ENCODE measurements at regions not wholly inside any gene's neighbourhood (a gene's known extent, or its start where the extent isn't known, plus 50 kb on each side); places are given as distances from the start of the nearest gene placed in this dataset.
"Not testable (repeated sequence)": the region's sequence is repeated elsewhere in the genome, so short reads cannot be mapped to it uniquely, and the experiment has no call there.

DNA sequence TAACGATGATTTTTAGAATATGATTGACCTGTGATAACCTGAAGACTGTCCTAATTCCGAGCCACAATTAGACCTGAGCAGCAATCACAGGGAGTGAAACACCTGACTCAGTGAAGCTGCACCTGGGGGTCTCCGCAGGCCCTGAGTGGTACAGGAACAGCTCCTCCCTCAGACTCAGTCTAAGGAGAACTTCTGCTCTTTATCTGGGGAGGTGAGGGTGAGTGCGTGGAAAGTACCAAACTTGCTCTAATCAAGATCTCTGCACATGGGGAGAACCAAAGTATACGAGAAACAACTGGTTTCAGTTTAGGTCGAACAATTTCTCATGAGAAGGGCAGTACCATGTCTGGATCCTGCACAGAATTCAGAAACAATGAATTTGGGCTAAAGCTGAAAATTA lies 555.3 kb downstream of the TMEM121 start:
- H3K23me2 ChIP-seq (ENCODE audit: low read depth, low read length); H3K23ac ChIP-seq (ENCODE audit: insufficient read length); H3K36me3 ChIP-seq (ENCODE audit: control insufficient read depth in 2 of 4, insufficient read depth in 4 of 4, low read length in 3 of 4); H3K4me3 ChIP-seq (ENCODE audit: extremely low read depth in 1 of 4, insufficient read depth in 2 of 4, low read depth in 3 of 4, low read length in 4 of 4); H3K18ac ChIP-seq (ENCODE audit: extremely low read depth, low read length); H4K20me1 ChIP-seq (replicated peaks in 1 of 2; ENCODE audit: control insufficient read depth in 1 of 2, insufficient read depth in 2 of 2, low read length in 2 of 2); H2BK5ac ChIP-seq (ENCODE audit: low read depth, low read length); H3K4me2 ChIP-seq (ENCODE audit: insufficient read depth in 1 of 2, low read depth in 2 of 2, low read length in 2 of 2); H4K91ac ChIP-seq (replicated peaks; ENCODE audit: insufficient read length, low read length); H3K4me1 ChIP-seq (replicated peaks in 1 of 4; ENCODE audit: control insufficient read depth in 3 of 4, insufficient read depth in 4 of 4, low read length in 3 of 4); H3K79me2 ChIP-seq (ENCODE audit: control insufficient read depth in 1 of 2, insufficient read depth in 2 of 2, low read length in 2 of 2); H2BK12ac ChIP-seq (ENCODE audit: low read depth, low read length); H2BK20ac ChIP-seq (ENCODE audit: low read length); H2AK5ac ChIP-seq (ENCODE audit: low read depth, low read length); H4K8ac ChIP-seq (ENCODE audit: extremely low read depth, insufficient read depth, low read length); H3K4ac ChIP-seq (replicated peaks; ENCODE audit: insufficient read length, low read depth, low read length); H3K56ac ChIP-seq (replicated peaks; ENCODE audit: insufficient read length, low read depth, low read length); CTCF ChIA-PET (ENCODE audit: partially characterized antibody); FAIRE-seq; H3K9ac ChIP-seq (replicated peaks in 1 of 4; ENCODE audit: extremely low read depth in 1 of 4, low read depth in 3 of 4, low read length in 3 of 4); H2BK120ac ChIP-seq (replicated peaks; ENCODE audit: low read depth, low read length); H3K14ac ChIP-seq (ENCODE audit: insufficient read length); H2AFZ ChIP-seq (ENCODE audit: low read length); DNase-seq (ENCODE audit: low read depth in 1 of 2, low spot score in 2 of 2); POLR2A ChIA-PET (ENCODE audit: partially characterized antibody); H2BK15ac ChIP-seq (ENCODE audit: low read length); H3K27me3 ChIP-seq (replicated peaks in 1 of 4; ENCODE audit: control insufficient read depth in 3 of 4, extremely low read depth in 1 of 4, insufficient read depth in 3 of 4, low read length in 3 of 4); H4K5ac ChIP-seq (ENCODE audit: insufficient read length, low read depth, low read length); H3K79me1 ChIP-seq (ENCODE audit: low read depth, low read length); H3K27ac ChIP-seq (ENCODE audit: low read depth, low read length): not testable (repeated sequence)
- 83% methylated on average over 3 of the region's 6 CpGs; no CpG with 5 or more reads in 1 of the 2 experiments for WGBS, 2 experiments (ENCODE audit: extremely low coverage in 1 of 2, insufficient coverage in 1 of 2, insufficient read length in 1 of 2, insufficient replicate concordance in 2 of 2, low coverage in 1 of 2, low lambda C conversion rate in 2 of 2, missing lambda C conversion rate in 1 of 2)
- H3K9me3 ChIP-seq (ENCODE audit: insufficient read depth in 2 of 2, low read depth in 1 of 2, low read length in 1 of 2), result peaks cover 20 to 27% of the 10 kb centered on the region in 2 experiments

All from H1 (cell line).